ENCODE measurements at regions not wholly inside any gene's neighbourhood (a gene's known extent, or its start where the extent isn't known, plus 50 kb on each side); places are given as distances from the start of the nearest gene placed in this dataset.

DNA sequence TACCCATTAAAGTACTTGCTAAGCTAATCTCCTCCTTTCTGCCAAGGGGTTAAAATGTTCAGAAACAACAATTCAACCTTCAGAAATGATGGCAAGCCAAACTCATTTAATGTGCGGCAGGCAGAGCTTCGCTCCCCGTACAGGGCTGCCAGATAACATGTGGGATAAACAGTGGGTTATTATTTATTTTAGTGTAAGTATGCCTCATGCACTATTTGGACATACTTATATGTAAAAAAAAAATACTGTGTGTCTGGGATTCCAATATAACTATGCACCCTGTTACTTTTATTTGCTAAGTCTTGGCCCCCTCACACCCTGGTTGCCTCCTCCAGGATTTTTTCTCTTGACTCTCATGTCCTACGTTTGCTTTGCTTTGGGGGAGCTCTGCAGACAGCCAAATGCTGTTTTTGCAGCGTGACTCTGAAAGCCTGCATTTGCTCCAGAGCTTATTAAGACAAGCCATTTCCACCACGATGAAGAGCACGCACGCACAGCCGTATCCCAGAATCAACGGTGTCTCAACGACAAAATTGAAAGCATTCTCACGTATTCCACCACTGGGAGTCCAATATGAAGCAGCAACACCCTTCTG is 86.5 kb upstream of the SHANK2 start:
- Histone ChIP-seq H3K36me3 (ENCODE audit: control insufficient read depth, insufficient read depth, low read length) (no peaks in the 10 kb centered on the region), H3K9me1 (ENCODE audit: control insufficient read depth, insufficient read depth, low read length) (peaks cover 2% of the 10 kb centered on the region), H3K27ac (ENCODE audit: extremely low read depth, low read depth, low read length) (no peak overlapping the region), H3K9me3 (replicated peaks; ENCODE audit: control insufficient read depth, insufficient read depth, low read depth, low read length) (no peaks in the 10 kb centered on the region), H3K9ac (ENCODE audit: insufficient read depth in 1 of 2, low read depth in 2 of 2, low read length in 2 of 2) (no peak overlapping the region), H4K20me1 (replicated peaks; ENCODE audit: control insufficient read depth, insufficient read depth, low read length) (peaks cover 14% of the 10 kb centered on the region), H3K27me3 (ENCODE audit: control insufficient read depth in 2 of 2, insufficient read depth in 2 of 2, low read length in 2 of 2) (peaks cover 16 to 36% of the 10 kb centered on the region in 2 experiments), H2AFZ (ENCODE audit: low read depth, low read length) (no peak overlapping the region), H3K4me1 (replicated peaks in 1 of 2; ENCODE audit: control insufficient read depth in 2 of 2, insufficient read depth in 2 of 2, low read length in 2 of 2) (peaks cover 0 to 3% of the 10 kb centered on the region in 2 experiments; a peak in 1 of 5 replicates), H3K4me2 (ENCODE audit: insufficient read depth, low read length) (no peak overlapping the region), H3K4me3 (no peak overlapping the region), H3K79me2 (ENCODE audit: control insufficient read depth, insufficient read depth, low read length) (no peaks in the 10 kb centered on the region)
- no peak for DNase-seq (ENCODE audit: extremely low read depth in 1 of 4, low spot score in 3 of 4)
- BruUV-seq (replicated peaks) = no TSS peak
- CTCF ChIA-PET (ENCODE audit: low intra/inter-chr PET ratio) = no interaction called here
- no peak for ATAC-seq
- in situ Hi-C loops (cut with MboI) = no loop called here
- FAIRE-seq = no peak
- POLR2A ChIA-PET = interaction anchor here (0.6 to 1.5 kb wide), 3 partner anchors 80 to 225 kb away, joined by 3 to 5 read pairs (median 3); no protein-coding TSS in a partner anchor
- intact Hi-C loops (cut with micrococcal nuclease) = no loop called here
- TF ChIP-seq XRCC5 (IDR thresholded peaks at IDR 0.05; ENCODE audit: low read depth, low read length) (no peak), HNRNPLL (IDR thresholded peaks at IDR 0.05; ENCODE audit: low read depth, low read length, poor library complexity, severe bottlenecking) (no peak), POLR2G (IDR thresholded peaks at IDR 0.05; ENCODE audit: low read depth, low read length) (no peak), ZNF316 (IDR thresholded peaks at IDR 0.05) (no peak), ZC3H8 (IDR thresholded peaks at IDR 0.05) (no peak), ELF1 (tag; IDR thresholded peaks at IDR 0.05) (no peak), CTBP1 (IDR thresholded peaks at IDR 0.05; ENCODE audit: borderline replicate concordance) (no peak), ZNF24 (IDR thresholded peaks at IDR 0.05) (no peak), YBX1 (IDR thresholded peaks at IDR 0.05) (no peak), ZSCAN32 (CRISPR knock-in tag; IDR thresholded peaks at IDR 0.05) (no peak), ZNF121 (CRISPR knock-in tag; conservative IDR thresholded peaks at IDR 0.05) (no peak), ZNF561 (CRISPR knock-in tag; conservative IDR thresholded peaks at IDR 0.05) (no peak), CSDE1 (IDR thresholded peaks at IDR 0.05) (no peak), L3MBTL2 (IDR thresholded peaks at IDR 0.05) (no peak), BHLHE40 (IDR thresholded peaks at IDR 0.05; ENCODE audit: low read length) (no peak)
- TF ChIP-seq, protein P1, sequence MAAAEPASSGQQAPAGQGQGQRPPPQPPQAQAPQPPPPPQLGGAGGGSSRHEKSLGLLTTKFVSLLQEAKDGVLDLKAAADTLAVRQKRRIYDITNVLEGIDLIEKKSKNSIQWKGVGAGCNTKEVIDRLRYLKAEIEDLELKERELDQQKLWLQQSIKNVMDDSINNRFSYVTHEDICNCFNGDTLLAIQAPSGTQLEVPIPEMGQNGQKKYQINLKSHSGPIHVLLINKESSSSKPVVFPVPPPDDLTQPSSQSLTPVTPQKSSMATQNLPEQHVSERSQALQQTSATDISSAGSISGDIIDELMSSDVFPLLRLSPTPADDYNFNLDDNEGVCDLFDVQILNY (CRISPR knock-in tag; IDR thresholded peaks at IDR 0.05) = no peak
- TF ChIP-seq, protein P2, sequence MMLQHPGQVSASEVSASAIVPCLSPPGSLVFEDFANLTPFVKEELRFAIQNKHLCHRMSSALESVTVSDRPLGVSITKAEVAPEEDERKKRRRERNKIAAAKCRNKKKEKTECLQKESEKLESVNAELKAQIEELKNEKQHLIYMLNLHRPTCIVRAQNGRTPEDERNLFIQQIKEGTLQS (IDR thresholded peaks at IDR 0.05) = no peak
- TF ChIP-seq, protein P2 (CRISPR knock-in tag; conservative IDR thresholded peaks at IDR 0.05) = no peak
- TF ChIP-seq, protein P3, sequence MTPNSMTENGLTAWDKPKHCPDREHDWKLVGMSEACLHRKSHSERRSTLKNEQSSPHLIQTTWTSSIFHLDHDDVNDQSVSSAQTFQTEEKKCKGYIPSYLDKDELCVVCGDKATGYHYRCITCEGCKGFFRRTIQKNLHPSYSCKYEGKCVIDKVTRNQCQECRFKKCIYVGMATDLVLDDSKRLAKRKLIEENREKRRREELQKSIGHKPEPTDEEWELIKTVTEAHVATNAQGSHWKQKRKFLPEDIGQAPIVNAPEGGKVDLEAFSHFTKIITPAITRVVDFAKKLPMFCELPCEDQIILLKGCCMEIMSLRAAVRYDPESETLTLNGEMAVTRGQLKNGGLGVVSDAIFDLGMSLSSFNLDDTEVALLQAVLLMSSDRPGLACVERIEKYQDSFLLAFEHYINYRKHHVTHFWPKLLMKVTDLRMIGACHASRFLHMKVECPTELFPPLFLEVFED (CRISPR knock-in tag; conservative IDR thresholded peaks at IDR 0.05) = no peak
- TF ChIP-seq, protein P4, sequence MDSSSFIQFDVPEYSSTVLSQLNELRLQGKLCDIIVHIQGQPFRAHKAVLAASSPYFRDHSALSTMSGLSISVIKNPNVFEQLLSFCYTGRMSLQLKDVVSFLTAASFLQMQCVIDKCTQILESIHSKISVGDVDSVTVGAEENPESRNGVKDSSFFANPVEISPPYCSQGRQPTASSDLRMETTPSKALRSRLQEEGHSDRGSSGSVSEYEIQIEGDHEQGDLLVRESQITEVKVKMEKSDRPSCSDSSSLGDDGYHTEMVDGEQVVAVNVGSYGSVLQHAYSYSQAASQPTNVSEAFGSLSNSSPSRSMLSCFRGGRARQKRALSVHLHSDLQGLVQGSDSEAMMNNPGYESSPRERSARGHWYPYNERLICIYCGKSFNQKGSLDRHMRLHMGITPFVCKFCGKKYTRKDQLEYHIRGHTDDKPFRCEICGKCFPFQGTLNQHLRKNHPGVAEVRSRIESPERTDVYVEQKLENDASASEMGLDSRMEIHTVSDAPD (CRISPR knock-in tag; IDR thresholded peaks at IDR 0.05) = no peak
- WGBS (ENCODE audit: insufficient coverage, low coverage, missing lambda C conversion rate) = 2% methylated on average over 12 of the region's 12 CpGs
